DMS153 treated with DMSO at 0.1 percent for 48 hours (cell line): ENCODE measurements at regions not wholly inside any gene's neighbourhood (a gene's known extent, or its start where the extent isn't known, plus 50 kb on each side); places are given as distances from the start of the nearest gene placed in this dataset.
"Not testable (repeated sequence)": the region's sequence is repeated elsewhere in the genome, so short reads cannot be mapped to it uniquely, and the experiment has no call there.

Source experiments
- DNase-seq: peaks from one replicate; lab custom pipeline; 2025; ENCODE audit not compliant: unreplicated experiment; lab: John Stamatoyannopoulos, UW

DNA sequence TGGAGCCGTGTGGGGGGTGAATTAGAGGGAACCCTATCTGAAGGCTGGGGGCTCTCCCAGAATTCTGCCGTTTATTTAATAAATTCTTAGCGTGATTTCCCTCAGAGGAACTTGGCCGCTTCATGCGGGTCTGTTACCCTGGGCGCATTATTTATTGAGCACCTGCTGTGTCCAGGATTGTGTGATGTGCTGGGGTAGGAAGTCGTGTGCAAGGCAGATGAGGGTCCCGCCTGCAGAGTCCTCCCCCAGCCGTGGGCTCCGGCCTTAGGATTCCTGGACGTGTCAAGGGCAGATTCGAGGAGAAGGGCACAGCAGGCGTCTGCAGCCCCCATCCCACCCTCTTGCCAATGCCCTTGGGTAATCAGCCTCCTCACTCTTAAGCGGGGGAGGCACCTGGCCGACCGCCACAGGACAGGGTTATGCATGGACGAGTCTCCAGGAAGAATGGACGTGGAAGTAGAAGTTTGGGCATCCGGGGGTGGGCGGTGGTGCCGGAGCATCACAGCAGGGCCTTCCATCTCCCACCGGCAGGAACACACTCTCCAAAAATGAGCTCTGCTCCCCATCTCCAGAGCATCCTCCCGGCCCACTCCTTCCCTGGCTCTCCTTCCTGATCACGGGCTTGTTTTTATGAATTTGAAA is 233.3 kb upstream of the C1orf174 start:
- no peak for DNase-seq

DNA sequence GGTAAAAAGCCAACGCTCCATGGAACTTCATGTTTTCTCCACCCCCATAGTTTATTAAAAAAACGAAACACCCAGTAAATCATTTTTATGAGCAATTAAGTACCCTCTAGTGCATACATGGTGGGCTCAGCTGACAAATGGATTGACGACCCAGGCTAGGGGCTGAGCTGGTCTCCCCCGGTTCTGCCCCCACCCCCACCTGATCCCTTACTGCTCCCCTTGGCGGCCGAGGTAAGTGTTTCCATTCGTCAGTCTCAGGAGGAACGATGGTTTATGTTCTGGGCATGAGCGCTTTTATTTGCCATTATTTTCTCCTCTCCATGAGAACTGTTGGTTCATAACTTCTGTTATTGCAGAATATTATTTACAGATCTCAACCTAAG is 233.9 kb upstream of the C1orf174 start:
- DNase-seq = no peak

DNA sequence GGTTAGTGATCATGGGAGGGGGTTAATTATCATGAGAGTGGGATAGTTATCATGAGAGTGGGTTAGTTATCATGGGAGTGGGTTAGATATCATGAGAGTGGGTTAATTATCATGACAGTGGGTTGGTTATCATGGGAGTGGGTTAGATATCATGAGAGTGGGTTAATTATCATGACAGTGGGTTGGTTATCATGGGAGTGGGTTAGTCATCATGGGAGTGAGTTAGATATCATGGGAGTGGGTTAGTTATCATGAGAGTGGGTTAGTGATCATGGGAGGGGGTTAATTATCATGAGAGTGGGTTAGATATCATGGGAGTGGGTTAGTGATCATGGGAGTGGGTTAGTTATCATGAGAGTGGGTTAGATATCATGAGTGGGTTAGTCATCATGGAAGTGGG is 235.8 kb upstream of the C1orf174 start:
- not testable (repeated sequence) for DNase-seq

DNA sequence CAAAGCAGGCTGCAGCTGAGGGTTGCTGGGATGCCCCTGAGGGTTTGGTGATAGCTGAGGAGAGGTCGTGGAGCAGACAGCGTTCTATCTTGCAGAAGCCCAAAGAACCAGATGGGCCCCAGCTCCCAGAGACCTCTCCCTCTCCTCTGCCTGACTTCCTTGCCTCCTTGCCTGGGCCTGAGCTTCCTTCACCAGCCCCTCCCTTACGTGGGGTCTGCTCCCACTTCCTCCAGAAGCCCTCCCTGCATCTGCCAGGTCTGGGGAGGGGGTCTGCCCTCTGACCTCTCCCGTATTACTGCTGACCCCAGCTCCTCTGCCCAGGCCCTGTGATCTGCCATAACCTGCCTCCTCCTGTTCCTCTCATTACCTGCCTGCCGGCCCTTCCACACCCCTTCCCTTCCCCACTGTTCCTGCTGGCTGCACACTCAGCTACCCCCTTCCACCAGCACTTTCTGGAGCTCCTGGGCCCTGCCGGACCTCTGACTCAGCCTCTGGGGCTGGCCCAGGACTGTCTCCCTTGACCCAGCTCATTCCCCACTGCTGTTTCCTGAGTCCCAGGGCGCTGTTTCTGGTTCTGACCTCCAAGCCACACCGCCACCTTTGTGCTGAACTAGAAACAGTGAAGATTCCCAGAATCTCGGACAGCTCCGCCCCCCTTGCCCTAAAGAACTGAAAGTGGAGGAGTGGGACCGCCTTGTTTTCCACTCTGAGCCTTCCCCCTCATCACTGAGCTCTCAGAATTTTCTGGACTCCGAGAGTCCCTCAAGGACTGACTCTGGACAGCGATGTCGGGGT is 237.7 kb upstream of the C1orf174 start:
- DNase-seq = no peak

DNA sequence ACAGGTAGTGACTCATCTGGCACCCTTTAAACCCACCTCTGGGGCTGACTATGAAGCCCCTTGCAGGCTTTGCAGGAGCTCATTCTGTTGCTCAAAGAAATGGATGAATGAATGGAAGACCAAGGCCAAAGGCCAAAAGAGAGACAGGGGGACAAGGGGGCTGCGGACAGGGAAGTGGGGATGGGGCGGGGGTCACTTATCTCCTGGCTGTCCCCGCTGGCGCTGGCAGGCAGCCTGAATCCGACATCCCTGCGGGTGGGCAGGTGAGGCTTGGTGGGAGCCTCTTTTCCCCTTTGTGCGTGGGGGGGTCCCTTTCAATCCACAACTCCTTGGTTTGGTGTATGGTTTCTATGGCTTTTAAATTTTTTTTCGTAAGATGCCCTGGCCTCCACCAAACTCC is 239.6 kb upstream of the C1orf174 start:
- DNase-seq = no peak

DNA sequence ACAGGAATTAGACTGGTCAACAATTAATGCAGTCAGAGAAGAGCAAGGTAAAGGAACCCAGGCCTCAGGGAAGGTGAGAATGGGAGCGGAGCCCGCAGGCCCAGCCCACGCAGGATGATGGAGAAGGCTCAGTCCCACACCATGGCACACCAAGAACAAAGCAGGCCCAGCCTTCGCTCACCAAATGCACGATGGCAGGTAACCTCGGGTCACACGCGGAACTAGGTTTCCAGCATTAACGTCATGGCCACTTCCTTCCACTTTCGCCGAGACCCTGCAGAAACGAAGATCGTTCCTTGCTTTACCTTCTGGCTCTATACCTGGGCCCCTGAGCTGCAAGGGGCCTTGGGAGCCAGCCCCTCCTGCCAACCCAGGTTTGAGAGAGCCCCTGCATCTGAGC is 240.2 kb upstream of the C1orf174 start:
- DNase-seq = no peak

DNA sequence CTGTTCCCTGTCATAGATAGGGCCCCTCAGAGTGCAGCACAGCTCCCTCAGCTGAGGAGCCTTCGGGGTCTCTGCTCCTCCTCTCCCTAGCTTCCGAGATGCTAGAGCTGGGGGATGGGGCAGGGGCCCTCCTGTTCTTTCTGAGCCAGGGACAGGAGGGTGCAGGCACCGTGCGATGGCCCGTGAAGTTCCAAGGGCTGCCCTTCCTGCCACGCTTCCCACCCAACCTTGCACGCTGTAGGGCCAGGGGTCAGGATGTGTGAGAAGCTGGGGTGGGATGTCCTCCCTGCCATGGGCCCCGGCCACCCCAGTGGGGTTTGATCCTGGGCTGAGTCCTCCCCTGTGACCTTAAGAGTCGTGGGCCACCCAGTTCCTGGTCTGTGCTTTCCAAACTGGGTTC is 240.7 kb upstream of the C1orf174 start:
- DNase-seq = no peak

DNA sequence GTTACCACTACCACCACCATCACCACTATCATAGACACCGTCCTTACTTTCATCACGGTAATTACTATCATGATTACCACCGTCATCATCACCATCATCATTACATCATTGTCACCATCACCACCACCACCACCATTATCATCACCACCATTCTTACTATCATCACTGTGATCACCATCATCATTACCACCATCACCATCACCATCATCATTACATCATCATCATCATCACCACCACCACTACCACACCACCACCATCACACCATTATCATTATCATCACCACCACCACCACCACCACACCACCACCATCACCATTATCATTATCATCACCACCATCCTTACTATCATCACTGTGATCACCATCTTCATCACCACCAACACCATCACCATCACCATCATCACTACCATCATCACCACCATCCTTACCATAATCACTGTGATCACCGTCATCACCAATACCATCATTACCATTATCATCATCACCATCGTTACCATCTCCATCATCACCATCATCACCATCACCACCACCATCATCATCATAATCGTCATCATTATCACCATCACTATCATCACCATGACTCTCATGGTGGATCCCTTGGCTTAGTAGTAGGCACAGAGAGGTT is 244.4 kb upstream of the C1orf174 start:
- no peak for DNase-seq

DNA sequence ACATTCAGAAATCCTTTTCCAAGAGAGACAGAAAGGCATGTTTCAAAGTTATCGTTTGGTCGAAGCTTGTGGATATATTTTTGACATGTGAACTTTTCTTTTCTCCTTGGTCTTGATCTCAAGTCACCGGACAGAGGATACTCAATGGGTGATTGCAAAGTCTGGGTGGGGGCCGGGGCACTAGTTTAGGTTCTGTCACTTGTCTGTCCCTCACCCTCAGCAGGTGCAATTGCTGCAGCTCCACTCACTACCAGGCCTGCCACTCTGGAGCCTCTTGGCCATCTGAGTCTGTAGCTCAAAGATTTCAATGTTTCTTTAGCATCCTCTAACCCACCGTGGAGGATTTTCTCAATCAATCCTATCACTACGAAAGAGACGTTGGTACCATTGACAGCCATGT is 246.0 kb upstream of the C1orf174 start:
- DNase-seq = no peak

DNA sequence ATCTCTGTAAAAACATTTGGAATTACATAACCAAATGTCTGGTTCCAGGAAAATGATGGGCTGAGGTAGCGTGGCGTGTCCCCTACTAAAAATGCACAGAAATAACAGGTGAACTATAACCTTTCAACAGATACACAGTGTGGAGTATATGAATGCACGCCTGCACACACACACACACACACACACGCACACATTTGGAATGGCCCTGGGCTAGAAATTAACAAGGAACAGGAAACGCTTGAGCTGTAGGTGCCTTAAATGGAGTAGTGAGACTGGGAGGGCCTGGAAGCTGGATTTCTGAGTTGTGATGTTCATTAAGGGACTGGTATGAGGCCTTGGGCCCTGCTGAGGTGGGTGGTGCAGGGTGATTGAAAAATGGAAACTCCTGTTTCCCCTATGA is 246.5 kb upstream of the C1orf174 start:
- DNase-seq = no peak

DNA sequence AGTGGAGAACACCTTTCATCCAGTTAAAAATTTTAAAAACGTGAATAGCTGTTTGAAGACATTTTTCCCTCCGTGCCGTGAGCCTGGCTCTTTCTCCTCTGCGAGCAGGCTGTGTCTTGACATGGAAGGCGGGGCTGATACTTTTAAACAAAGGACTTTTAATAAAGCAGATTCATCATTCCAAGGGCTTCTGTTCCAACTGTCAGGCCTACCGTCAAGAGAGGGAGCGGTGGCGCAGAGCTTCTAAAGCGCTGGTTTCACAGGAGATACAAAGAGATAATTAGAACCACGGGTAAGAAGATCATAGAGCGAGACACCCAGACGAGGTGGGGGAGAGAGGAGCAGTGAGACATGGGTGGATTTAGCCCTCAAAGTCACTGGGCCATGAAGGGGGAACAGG is 247.4 kb upstream of the C1orf174 start:
- DNase-seq = no peak

DNA sequence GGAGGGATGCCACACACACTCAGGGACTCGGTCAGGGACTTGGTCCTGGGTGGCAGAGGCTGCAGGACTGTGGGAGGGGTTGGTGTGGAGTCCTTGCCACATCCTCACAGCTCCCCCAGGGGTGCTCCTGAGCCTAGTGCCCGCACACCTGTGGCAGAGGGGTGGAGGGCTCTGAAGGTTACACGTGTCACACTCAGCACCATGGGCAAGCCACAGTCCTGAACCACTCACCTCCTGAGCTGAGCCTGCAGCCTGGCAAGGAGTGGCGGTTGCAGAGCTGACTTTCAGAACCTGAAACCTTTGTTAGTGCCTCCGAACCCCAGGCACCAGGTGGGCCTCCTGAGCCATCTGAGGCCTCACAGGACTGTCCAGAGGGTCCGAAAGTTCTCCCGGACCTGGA is 249.2 kb upstream of the C1orf174 start:
- DNase-seq = no peak

DNA sequence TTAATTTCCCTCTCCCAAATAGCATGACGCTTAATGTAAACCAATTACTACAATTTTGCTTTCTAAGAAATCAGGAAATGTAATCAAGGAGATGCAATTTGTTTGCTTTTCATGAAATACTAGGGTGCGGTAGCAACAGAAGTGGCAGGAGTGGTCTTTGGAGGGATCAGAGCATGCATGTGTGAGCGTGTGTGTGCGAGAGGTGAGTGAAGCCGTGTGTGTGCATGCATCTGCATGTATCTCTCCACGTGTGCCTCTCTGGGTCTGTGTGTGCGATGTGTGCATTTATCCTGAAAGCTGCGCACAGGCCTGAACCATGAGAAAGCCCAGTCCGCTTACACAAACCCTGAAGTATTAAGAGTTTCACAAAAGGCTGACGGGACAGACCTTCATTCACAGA is 249.8 kb upstream of the C1orf174 start:
- no peak for DNase-seq

DNA sequence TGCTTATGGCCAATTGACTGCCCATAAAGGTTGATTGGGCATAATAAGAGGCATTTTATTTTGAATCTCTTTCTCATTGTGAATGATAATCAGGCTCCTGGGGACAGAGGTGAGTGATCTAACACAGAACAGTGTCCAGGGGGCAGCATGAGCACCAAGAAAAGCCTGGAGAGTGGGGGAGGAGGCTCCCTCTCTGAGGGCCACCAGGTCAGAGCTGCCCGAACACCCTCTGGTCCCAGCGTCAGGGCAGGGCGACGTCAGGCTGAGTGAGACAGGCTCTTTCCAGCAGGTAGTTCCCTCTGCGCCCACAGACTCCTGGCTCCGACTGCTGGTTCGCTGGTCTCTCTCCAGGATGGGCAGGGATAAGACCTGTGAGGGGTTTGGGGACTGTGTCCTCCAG is 250.2 kb upstream of the C1orf174 start:
- DNase-seq = no peak

DNA sequence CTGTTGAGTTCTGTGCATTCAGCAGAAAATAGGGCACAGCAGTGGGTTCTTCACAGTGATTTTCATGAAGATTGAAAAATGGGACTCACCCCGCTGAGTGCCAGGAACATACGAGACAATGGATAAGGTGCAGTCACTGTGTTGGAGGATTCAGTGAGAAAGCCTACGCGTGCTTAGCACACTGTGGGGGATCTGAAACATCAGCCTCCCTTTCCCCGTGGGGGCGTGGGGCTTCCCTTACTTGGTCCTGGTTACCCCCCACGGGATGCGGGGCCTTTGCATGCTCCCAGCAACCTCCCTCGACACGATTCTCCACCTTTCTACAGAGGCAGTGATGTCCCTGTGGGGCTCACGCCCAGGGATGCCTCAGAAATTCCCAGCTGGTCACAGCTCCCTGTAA is 252.2 kb upstream of the C1orf174 start:
- no peak for DNase-seq

DNA sequence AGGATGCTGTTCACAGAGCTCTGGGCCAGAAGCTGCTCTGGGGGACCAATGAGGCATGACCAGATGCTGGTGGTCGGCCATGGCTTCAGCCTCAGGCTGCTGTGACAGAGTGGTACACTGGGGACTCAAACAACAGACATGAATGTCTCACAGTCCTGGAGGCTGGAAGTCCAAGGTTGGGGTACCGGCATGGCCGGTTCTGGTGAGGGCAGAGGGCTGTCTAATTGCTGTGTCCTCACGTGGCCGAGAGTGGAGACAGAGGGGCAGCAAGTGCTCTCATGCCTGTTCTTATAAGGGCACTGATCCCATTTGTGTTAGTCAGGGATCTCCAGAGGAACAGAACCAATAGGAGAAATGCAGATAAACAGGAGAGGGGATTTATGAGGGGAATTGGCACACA is 253.5 kb upstream of the C1orf174 start:
- DNase-seq = no peak

DNA sequence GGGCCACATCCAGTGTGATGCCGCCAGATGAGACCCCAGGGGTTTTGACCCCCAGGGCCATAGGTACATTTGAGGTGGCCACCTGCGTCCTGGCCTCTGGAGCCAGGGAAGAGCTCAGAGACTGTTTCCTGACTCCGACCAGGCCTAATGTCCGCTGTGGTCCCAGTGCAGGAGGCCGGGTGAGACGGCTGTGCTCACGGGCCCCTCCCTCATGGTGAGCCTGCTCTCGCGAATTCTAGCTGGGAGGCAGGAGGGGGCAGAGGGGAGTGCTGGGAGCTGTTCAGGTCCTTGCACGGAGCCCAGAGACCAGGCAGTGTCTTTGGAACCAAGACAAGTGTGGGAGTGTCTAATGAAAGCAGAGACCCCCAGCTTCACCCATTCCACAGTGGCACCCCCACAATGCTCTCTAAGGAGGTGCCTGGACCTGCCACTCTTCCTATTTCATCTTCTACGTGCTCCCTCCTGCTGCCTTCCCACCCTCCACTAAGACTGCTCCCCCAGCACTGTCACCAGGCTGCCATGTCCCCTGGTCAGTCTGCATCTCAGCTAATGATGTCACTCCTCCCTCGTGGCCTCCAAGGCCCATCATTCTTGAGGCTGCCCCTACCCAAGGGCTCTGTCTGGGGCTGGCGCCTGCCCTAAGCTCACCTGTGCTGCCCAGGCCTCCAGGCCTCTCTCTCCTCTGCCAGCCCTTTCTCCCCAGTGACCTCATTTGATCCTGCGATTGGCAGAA is 256.3 kb upstream of the C1orf174 start:
- no peak for DNase-seq

DNA sequence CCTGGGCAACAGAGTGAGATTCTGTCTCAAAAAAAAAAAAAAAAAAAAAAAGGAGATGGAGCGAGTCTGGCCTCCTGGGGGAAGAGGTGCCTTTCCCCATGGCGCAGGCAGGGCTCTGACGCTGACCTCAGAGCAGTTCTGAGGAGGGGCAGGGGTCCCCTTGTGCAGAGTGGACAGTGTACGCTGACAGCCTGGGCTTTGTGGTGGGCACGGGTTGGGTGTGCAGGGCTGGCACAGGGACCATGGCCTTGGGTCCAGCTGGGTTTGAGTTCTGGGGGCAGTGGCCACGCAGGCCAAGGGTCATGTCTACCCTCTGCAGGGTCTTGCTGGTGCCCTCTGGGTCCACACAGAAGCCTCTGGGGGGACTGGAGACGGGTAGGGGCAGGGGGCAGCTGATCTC is 260.1 kb upstream of the C1orf174 start:
- no peak for DNase-seq

DNA sequence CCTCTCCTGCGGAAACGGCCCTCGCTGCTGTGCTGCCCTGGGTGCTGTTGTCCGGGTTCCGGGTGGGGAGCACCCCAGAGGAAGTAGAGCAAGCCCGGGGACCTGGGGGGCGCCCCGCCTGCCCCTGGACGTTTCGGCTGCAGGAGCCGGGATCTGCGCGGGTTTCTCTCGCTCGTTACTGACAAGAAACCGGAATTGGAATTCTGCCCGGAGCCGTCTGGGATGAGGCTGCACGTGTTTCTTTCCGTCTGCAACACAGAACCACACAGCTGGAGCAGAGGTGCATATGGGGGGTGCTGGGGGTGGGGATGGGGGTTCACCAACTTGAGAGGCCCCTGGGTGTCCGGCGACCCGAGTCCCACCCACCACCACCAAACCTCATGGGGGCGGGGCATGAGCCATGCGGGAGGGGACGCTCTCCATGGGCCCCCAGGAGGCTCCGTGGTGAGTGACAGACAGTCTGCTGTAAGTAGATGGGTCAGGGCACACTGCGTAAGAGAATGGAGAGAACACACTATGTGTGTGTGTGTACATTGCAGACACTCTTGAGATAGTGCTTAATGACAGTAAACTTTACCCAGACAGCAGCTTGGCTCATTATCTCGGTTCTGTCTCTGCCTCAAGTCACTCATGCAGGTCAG is 261.4 kb upstream of the C1orf174 start:
- DNase-seq = no peak

DNA sequence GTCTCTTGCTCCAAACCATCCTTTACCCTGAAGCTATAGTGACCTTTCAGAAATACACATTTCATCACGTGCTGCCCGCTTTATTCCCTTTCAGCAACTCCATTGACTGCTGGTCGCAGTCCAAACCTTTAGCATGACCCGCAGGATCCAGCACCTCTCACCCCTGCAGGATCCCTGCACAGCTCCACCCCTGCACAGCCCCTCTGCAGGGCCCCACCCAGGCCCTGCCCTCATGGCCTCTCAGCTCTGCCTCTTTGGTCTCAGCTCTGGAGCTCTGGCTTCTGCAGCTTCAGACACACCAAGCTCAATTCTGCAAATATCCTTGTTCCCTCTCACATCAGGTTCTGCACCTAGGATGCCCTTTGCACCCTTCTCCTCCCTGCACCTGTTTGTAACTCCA is 264.9 kb upstream of the C1orf174 start:
- DNase-seq = no peak

DNA sequence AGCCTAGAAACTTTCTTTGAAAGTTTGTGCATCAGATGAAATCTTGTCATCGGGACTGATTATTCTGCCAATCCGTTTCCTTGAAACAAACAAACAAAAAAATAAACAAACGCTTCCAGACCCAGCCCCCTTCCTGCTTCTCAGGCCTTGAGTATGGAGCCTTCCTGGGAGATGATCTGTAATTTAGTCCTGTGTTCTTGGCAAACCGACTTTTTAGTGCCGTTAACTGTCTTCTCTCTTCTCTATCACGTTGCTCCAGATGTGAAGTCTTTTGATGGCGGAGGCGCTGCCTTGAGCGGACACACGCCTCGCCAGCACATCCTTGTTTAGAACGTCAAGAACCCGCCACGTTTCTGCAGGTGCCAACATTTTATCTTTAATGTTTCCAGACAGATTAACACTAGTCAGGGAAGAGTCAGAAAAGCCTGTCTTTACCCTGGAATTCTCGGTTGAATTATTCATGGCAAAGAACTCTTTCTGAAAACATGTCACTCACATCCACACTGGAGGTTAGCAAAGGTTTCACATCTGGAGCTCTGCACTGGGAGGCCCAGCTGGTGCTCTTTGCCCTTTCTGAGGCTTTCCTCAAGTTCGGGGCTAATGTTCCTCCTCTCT is 265.7 kb upstream of the C1orf174 start:
- no peak for DNase-seq
